ENCODE measurements at regions not wholly inside any gene's neighbourhood (a gene's known extent, or its start where the extent isn't known, plus 50 kb on each side); places are given as distances from the start of the nearest gene placed in this dataset.

DNA sequence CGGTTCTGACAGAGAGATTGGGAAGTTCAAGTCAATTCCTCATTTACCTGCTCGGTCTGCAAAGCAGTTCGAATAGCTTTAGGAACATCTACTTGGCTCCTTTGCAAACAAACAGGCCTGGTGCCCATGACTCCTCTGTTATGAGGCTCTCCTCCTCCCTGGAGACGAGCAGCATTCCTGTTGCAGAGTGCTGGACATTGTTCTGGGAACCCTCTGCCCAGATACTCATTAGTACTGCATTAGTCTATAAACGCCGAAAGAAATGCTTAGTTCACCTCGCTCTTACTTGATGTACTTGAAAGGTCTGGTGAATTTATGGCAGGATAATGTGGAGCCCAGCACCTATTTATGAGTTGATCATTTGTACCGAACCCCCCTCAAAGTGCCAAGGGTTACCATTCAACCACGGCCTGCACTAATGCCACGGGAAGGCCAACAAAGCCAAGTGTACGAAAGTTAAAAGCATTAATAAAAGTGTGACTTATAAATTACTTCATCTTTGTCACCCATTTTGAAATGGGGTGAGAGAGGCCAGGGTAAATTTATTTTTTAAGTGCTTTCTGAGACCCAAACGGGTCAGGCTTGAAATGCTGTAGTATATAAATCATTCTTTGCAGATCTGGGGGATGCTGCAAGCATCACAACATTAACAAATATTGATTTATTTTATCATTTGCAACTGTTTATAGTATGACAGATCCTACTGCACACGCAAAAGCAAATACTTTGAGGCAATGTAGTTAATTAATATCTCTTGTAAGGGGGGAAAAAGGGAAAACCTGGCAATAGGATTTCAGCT, 478.9 kb upstream of the PSMD7 start:
- DNase-seq (ENCODE audit: low spot score) = no peak

DNA sequence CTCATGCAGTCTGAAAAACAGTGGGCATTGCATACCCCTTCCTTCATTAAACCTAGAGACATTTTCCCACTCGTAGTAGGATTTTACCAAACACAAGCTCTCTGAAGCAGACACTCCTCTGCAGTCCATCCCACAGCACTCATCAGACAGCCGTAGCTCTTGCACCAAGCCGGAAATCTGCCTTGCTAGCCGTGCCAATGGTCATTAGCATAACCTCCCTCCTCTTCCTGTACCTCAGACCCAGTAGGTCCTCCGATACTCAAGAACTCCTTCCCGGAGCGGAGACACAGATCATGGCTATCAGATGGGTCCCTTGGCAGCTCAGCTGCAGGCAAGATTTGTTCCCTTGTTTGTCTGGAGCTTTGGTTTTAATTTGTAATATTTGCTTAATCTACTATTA, 483.1 kb upstream of the PSMD7 start:
- no peak for DNase-seq (ENCODE audit: low spot score)

DNA sequence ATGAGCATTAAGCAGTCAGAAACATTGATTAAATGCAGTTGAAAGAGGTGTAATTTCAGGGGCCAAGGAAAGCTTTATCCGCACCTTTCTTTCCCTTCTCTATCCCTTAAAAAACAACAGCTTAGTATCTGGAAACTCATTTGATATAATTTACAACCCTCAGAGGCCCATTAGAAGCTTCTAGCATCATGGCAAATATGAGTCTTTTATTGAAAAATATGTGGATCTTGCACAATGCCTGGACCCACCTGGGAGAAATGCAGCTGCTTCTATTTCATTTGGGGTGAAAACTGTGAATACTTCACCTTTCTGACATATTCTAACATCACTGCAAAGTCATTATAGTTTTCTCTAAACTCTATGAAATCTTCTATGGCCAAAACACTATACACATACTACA, 492.2 kb upstream of the PSMD7 start:
- no peak for DNase-seq (ENCODE audit: low spot score)

DNA sequence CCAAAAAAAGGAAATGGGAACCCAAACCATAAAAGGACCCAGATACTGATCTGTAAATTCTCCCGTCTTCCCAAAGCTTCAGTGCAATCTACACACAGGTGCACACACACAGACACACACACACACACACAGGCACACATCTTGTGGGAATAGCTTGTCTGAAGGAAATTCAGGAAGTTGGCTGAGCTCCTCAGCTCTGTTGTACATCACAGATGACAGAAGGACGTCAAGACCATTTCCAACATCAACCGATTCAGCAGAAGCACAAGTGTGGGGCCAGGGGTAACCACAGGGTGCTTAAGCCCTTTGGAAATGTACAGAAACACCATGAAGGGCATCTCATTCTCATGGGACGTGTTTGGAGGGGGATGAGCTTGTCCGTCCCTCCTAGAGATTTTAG, 498.1 kb upstream of the PSMD7 start:
- DNase-seq (ENCODE audit: low spot score) = no peak

DNA sequence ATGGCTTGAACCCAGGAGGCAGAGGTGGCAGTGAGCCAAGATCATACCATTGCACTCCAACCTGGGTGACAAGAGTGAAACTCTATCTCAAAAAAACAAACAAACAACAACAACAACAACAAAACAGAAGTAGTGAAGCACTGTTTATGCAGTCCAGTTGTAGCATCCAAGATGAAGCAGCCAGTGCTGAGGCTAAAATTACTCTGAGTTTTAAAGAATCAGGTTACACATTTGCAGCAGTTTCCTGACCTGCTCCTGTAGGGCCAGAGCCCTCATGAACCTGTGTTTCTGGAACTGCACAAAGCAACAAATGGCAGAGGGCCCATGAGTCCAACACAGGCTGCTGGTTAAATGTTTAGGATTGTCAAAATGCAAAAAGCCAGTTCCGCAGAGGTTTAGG, 499.5 kb upstream of the PSMD7 start:
- DNase-seq (ENCODE audit: low spot score) = no peak

DNA sequence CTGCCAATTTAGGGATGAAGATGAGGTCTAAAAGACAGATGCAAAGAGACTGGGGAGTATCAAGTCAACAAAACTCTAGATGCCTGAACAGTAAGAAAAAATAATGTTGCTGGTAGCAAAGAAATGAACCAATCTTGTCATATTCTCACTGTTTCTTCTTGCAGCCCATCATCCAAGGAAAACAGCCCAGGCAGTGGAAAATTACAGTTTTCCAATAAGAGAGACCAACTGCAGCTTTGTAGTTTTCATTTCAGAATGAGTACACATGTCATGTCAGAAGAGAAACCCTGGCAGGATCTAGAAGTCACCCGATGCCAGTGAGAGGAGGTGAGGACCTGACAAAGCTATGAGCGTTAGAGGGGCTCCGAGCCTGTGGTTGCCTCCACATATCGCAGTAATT, 500.4 kb upstream of the PSMD7 start:
- no peak for DNase-seq (ENCODE audit: low spot score)

DNA sequence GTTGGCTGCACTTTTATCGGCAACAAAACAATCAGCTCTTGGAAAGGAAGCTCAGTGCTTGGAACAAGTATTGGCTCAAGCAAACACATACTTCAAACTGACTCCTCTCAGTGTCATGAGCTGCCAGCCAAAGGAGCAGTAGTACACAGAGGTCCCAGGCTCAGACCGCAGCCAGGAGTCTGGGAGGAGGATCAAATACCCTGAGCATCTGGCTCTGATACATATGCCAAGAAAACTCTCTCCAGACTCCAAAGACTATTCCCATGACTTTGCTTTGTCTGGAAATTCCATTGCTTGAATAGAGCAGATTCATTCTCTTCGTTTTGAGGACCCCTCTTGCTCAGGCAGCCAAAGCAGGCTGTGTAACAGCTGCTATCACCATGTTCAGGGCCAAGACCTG, 501.6 kb upstream of the PSMD7 start:
- no peak for DNase-seq (ENCODE audit: low spot score)

DNA sequence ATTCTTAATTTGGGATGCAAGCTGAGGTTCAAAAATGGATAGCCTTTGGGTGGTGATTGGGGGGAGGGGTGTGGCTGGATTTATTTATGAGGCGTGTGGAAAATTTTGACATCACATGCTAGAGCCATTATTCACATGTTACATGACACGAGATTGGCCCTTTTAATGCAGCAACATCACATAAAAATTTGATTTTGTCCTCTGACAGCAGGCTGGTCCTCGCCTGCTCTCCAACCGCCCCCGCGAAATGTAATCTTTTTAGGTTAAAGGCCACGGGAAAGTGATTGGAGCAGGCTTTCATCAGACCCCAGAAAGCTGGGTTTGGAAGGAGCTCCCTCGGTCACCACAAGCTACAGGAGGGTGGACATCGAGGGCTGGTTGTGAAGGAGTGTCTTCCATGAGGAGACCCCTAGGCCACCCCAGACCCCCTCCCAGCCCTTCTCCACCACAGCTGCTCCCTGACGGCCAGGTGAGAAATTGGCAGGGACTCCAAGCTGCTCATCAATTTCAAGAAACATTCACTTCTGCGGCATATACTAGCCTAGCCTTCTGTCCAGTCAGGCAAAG, 502.7 kb upstream of the PSMD7 start:
- no peak for DNase-seq (ENCODE audit: low spot score)

DNA sequence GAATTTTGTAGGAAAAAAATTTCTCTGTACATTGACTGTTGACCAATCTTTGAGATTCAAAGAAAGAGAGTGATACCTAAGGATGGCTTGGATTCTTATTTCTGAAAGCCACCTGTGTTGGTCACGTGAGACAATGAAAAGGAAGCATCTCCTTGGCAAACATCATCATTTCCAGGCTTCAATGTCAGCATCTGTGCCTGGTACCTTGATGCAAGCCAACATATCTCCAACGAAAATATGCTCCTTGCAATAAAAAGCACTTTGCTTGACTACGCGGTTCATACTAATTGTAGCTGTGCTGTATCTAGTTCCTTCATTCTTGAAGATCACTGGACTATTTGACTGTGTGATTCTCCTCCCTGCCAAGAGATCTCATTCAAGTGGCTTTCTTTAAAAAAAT, 503.4 kb upstream of the PSMD7 start:
- no peak for DNase-seq (ENCODE audit: low spot score)

DNA sequence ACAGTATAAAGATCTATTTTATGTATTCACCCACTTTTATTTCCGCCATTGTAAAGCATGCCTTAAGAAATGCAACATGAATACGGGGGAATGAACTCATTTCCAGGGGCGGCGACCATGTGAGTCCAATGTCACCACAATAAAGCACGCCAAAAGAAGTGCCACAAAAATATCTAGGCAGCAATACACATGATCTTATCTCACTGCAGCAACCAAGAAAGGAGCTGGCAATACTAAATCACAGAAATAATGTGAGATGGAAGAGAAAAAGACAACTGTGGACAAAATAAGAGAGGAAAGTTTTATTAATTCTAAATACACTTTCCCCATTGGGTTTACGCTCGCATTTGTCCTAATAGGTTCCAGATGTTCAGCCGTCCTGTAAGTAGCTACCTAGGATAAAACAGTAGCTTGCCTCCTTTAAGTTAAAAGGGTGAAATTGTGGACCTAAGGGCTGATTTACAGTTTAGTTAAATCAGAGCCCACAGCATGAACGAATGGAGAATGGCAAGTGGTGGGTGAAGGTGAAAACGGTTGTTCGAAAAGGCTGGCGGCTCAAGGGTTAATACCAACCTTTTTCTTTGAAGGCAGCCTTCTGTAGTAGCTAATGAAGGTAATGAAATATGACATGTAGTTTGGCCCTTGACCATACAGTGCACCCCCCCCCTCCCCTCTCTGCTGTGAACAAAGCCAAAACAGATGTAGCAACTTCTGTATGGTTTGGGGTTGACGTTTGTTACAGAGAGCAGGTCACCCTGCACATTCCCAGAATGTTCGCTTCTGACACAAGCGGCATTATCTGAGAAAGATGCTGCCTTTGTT, 504.2 kb upstream of the PSMD7 start:
- DNase-seq (ENCODE audit: low spot score) = no peak

DNA sequence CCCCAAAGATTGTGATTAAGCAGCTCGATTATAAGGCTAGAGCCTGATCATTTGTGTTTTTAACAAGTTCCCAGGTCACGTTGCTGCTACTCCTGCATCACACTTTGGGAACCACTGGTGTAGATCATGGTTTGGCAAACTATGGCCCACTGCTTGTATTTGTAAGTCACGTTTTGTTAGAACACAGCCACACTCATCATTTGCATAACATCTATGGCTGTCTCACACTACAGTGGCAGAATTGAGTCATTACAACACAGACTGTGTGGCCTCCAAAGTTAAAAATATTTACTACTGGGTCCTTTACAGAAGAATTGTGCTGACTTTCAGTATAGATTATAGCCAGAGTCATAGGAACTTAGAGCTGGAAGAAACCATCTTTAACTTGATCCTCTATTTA, 515.3 kb upstream of the PSMD7 start:
- DNase-seq (ENCODE audit: low spot score) = no peak

DNA sequence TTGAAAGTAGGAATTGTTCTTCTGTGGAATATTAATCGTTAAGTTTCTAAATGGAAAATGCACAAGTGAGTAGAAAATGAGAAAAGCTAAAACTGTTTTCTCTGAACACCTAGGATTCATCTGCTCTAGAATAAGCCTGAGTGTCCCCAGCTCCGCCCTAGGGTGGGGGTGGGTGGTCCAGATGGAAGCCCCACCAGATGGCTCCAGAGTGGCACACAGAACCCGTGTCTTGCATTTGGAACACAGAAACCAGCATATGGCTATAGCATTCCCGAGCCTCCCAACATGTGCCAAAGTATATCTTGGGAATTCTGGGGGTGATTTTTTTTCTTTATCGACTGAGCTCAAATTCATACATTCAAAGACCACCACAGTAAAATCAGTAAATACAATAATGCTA, 517.7 kb upstream of the PSMD7 start:
- no peak for DNase-seq (ENCODE audit: low spot score)

DNA sequence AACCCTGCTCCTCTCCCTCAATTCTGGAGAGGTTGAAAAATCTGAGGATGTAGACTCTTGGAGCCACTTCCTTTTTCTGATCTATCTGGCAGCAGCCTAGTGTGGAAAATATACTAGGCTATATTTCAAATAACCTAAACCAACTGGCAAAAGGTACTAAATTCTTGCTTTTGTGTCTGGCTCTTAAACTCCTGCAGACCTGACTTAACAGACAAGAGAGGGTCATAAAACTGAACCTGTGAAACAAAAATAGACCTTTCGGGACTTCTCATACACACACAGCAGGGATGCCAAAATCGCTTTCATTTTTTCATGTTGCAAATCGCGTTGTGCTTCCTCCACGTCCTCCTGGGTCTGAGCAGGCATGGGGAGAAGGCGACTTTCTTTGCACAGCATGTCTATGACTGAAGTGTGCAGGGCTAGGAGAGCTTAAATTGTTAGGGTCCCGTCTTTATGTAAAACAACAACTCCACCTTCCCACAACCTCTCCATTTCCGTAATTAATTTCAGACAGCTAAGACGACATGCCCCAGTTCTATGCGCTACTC, 520.7 kb upstream of the PSMD7 start:
- no peak for DNase-seq (ENCODE audit: low spot score)

DNA sequence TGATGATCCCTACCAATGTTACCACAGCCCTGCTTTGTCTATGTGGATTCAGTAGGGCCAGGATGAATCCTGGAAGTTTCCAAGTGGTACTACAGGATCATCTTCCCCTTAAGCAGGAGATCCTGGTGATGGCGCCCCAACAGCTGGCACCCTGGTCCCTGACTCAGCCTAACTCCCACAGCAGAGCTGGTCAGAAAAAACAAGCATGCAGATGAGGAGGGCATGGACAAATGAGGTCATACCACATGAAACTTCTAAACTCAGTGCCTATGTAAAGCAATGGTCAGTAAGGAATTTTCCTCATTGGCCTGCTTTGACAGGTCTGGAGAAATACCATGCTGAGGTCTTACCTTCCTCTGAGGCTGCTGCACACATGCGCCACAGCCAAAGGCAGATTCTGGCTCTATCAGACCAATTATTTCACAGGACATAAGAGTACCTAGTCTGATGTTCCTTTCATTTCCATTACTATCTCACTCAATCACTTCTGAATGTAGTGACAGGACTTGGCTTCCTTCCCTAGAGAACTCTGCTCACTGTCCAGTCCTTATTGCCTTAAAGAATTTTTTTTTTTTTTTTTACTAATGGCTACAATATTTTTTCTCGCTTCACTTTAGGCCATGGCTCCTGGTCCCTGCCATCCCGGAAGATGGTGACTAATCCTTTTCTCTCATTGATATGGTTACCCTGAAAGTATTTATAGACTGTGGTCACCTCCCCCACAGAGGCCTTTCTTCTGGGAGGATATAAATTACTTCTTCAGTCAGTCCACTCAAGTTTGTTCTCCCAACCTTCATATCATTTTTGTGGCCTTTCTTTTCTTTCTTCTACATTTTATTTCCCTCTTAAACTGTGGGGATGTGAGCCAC, 525.2 kb upstream of the PSMD7 start:
- no peak for DNase-seq (ENCODE audit: low spot score)

DNA sequence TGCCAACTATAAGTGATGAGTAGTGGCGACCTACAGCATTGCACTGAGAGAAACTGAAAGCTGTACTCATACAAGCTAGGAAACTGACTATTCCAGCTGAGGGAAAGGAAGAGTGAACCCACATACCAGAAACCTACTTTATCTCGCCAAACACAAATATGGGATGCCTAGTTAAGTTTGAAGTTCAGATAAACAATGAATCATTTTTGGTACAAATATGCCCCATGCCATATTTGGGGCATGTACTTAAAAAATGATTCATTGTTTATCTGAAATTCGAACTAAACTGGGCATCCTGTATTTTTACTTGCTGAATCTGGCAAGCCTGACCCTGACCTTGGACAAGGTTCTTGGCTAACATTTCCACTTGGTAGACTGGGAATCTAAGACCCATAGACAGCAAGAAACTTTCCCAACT, 527.8 kb upstream of the PSMD7 start:
- no peak for DNase-seq (ENCODE audit: low spot score)

DNA sequence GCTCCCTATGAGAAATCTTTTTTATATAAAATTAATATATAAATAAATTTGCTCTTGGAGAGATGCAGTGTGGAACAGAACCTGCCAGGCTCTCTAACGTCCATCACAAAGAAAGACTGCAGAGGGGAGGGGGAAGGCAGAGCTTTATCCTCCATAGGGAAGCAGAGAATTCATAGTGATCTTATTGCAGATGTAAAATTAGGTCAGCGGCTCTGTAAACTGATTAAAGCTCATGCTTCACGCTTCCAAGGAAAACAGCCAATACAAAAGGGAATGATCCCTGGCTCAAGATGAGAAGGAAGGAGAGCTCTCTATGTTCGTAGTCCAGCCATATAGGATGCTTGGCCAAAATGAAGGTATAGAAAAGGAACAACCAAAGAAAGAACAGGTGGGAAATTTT, 532.3 kb upstream of the PSMD7 start:
- no peak for DNase-seq (ENCODE audit: low spot score)

DNA sequence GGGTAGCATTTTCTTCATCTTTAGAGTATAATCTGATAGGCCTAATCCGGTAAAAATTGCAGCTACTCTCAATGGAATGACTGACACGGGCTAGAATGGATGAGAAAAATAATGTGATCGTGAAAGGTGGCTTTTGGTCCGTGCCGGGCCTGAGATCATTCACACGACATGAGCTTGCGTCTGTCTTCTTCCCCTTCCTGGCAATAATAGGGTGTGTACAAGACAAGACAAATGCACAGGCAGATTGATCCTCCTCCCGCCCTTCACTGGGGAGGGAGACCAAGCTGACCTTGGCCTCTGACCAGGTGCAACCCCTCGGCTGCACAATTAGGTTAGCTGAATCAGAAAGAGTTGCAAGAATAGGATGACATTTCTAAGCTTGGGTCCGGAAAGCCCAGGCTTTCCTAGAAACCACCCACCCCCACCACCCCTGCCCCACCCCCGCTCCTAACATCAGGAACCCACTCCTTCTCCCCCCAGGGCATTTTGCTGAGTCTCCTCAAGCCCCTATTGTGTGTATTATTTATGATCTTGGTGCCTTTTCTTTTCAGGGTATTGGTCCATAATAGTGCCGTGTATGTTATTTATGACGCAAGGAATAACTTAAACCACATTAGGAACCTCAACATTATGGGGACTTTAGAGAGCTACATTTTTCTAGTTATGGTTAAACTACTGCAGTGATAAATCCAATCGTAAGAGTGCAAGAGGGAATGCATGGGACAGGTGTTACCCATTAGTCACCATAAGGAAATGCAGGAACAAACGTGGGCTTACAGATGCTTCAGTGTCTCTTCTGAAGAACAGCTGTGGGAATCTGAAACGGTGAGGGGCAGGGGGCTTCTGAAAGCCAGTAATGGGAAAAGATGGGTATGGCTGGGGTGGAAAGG, 540.1 kb upstream of the PSMD7 start:
- no peak for DNase-seq (ENCODE audit: low spot score)

DNA sequence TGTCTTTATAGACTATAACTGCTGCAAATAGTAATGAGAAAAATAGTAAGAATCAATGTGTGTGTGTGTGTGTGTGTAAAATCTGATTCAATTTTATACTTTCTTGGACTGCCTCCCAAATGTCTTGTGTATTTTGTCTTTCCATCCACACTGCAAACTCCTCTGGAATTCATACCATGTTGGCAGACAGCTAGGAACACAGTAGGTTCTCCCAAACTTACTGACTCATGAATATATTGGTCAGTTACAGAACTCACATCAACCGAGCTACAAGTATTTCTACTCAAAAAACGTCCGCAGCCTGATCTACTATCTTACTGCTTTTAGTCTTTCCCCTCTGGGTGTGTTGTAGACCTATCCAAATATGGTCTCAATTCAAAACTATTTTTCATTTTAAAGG, 542.7 kb upstream of the PSMD7 start:
- DNase-seq (ENCODE audit: low spot score) = no peak

DNA sequence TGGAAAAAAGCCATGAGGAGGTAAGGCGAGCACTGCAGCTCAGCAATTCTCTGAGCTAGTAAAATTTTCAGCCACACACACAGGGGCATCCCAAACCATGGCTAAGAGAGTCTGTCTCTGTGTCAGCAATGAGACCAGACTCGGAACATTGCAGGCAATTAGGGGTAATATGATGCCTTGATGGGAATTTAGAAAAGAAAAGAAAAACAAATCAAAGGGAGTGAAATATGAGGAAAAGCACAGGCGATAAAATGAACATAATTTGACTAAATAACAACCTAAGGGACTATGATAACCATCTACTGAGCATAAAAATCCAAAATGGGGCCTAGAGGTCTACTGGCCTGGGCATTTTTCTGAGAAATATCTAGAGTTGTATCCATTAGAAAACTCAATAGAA, 546.0 kb upstream of the PSMD7 start:
- no peak for DNase-seq (ENCODE audit: low spot score)

DNA sequence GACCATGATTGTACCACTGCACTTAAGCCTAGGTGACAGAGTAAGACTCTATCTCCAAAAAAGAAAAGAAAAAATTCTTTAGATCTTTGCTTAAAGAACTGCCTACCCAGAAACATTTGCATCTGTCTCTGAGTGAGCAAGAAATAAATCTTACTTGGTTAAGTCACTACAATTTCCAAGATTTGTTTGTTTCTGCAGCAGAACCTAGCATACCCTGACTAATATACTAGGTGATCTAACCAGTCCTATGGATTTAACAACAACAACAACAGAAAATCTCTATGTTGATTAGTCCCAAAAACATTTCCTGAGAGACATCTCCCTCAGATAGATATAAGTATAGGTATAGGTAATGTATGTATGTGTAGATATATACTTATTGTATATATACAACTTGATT, 549.3 kb upstream of the PSMD7 start:
- no peak for DNase-seq (ENCODE audit: low spot score)

DNA sequence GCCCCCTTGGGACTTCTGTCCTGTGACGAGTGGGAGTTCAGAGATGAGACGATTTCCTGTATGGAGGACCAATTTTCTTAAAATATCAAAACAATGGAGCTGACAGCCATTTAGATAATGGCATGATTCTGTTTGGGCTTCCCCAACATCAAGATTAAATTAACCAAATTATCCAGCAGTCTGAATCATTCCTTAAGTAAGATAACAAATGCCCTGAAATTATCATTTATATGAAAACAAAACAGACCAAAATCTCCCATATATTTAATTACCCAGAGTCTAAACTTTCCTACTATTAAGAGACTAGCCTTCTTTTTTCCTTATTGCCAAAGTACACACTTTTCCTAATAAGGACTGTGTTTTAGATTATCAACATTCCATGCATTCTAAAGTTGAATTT, 550.1 kb upstream of the PSMD7 start:
- no peak for DNase-seq (ENCODE audit: low spot score)
